NCI-H1105 (cell line): ENCODE measurements at regions not wholly inside any gene's neighbourhood (a gene's known extent, or its start where the extent isn't known, plus 50 kb on each side); places are given as distances from the start of the nearest gene placed in this dataset.
"Not testable (repeated sequence)": the region's sequence is repeated elsewhere in the genome, so short reads cannot be mapped to it uniquely, and the experiment has no call there.

Experiments
- DNase-seq: peaks from one replicate; lab custom pipeline; 2025; lab: John Stamatoyannopoulos, UW

DNA sequence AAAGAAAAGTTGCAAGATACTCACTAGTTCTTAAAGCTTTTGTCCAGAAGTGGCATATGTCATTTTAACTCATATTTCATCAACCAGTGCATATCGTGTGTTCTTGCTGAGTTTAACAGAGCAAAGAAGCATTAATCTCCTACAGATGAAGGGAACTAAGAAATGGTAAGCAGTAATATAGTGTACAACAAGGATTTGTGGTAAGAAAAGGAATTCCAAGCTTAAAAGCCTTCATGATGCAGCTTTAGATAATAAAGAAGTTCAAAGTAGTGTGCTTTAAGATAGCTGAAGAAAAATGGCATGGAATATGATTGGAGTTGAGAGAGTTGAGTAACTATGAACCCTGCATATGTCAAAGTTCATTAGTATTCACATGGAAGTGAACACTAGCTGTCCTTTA is 649.8 kb upstream of the FSHR start:
- no peak for DNase-seq

DNA sequence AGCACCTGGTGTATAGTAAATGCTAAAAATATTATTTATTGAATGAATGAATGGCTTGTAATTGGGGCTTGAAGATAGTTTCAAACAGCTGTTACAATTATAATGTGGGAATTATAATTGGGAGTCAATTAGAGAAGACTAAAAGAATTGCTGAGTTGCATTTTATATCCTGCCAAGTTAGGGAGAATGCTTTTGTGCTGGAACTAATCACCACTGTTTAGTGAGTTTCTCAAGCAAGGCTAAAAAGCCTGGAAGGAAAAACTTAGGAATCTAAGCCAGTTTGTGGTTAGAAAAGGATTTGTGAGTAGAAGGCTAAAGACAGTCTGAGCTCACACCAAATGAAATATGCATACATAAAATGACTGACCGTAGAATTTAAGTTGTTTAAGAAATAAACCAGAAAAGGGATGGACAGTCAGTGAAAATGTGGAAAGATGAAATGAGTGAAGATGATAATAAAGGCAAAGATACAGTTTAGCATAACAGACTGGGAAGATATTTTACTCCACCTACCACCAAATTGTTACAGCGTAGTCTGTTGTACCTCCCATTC is 647.7 kb upstream of the FSHR start:
- DNase-seq, result peak; percentile 60

DNA sequence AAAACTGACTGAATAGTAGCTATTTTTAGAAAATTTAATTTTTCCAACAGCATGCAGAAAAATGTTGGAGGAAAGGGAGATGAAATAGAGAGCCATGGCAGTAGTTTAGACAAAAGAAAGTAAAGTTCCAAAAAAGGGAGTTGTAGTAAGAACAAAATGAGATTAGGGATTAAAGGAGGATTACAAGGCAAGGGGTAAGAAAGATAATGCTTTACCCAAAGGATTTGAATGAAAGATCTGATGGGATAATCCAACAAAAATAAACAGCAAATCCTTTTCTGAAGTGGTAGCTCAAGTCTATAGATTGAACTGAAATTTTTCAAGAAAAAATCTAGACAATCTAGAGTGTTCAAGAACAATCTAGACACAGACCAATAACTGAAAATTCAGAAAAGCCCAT is 644.3 kb upstream of the FSHR start:
- no peak for DNase-seq

DNA sequence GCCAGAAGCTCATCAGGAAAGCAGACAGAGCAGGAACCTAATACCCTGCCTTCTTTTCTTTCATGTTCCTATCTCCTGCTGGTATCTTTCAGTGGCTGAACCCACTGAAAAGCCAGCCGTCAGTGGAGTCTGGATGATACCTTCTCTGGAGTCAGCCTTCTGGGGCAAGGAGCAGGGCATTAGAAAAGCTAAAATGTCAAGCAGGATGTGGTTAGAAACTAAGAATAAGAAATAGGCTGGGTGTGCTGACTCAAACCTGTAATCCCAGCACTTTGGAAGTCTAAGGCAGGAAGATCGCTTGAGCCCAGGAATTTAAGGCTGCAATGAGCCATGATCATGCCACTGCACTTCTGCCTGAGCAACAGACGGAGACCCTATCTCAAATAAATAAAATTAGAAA is 642.0 kb upstream of the FSHR start:
- no peak for DNase-seq

DNA sequence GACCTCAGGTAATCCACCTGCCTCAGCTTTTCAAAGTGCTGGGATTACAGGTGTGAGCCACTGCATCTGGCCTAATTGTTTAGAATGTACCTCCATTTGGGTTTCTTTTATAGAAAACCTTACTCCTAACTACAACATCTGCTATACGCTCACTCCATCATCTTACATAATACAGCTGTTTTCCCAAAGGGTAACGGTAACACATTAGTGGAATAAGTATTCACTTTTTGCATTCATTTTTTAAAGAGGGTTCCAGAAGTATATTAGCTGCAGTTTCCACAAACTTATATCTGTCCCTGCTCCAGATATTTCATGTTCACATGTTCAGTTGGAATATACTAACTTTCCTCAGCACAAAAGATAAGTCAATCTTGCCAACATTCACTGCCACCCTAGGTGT is 640.1 kb upstream of the FSHR start:
- no peak for DNase-seq

DNA sequence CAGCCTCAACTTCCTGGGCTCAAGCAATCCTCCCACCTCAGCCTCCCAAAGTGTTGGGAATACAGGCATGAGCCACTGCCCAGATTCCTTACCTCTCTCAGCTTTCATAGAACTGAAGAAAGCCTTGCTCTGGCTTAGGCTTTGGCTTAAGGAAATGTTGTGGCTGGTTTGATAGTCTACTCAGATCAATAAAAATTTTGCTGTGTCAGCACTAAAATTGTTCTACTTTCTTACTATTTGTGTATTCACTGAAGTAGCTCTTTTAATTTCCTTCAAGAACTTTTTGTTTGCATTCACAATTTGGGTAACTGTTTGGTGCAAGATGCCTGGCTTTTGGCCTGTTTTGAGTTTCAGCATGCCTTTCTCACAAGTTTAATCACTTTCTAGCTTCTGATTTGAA is 634.0 kb upstream of the FSHR start:
- no peak for DNase-seq

DNA sequence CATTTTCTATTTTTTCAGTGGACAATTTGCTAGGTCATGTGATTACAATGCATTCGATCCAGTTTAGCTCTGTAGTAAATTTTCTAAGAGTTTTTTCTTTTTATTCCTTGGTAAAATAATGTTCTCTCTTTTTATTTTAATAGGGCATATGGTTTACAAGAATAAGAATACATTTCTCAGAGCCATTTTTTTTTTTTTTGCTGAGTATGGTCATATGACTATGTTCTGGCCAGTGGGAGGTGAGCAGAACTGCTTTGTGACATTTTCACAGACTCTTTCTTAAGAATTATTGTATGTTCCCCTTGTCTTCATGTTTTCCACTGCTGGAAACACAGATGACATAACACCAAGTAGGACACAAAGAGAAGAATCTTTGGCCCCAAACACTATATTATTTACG is 626.6 kb upstream of the FSHR start:
- no peak for DNase-seq

DNA sequence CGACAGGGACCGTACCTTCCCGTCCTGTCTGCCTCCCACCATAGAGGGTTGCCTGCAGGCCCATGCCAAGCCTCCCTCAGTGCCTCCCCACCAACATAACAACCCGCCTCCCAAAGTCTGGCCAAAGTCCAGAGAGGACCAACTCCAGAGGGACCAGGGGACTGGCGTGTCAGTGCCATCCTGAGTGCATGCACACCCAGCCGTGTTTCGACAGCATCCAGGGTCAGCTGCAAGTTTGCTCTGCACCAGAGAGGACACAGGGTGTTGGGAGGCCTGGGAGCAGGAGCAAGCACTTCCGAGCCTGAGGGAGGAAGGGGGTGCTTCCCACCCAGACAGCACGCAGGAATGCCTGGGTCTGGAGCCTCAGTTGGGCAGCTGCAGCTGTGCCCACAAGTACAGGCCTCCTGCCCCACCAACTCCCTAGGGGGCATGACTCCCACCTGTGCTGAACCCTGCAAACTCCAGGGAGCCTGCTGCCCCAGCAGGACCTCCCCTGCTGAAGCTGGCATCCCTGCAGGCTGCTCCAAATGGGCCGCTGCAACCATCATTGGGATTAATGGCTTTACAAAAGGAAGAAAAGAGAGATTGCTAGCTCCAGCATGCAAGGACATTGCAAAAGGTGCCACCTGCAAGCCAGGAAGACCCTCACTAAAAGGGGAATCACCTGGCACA is 618.1 kb upstream of the FSHR start:
- no peak for DNase-seq

DNA sequence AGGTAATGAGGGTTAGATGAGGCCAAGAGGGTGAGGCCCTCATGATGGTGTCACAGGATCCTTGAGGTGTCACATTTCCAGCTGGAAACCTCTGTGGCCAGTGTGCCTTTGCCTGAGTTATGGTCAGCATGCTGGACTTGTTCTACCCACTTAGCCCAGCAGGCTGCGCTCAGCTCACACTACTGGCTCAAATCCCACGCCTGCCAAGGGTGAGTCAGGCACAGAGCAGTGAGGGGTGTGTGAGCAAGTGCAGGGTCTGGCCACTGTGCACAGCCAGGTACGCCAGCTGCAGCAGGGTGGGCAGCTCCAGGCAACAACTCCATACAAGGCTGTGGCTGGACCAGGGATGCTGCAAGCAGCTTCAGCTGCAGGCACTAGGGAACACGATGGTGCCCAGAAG is 616.6 kb upstream of the FSHR start:
- no peak for DNase-seq

DNA sequence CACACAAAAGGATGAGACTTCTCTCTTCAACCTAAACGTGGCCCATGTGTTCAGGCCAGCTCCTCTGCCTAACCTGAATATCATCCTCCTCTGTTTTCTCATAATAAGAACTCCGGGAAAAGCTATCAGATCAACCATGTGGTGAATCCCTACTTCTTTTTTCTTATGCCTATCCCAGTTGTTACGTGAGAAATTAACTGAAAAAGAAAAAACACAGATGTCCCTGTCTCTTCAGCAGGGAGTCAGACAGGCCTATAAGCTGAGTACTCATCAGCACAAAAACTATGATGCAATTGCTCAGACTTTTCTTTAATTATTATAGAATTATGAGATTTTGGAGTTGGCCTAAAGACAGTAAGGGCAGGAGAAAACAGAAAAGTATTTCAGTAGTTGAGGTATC is 613.0 kb upstream of the FSHR start:
- DNase-seq, result no peak

DNA sequence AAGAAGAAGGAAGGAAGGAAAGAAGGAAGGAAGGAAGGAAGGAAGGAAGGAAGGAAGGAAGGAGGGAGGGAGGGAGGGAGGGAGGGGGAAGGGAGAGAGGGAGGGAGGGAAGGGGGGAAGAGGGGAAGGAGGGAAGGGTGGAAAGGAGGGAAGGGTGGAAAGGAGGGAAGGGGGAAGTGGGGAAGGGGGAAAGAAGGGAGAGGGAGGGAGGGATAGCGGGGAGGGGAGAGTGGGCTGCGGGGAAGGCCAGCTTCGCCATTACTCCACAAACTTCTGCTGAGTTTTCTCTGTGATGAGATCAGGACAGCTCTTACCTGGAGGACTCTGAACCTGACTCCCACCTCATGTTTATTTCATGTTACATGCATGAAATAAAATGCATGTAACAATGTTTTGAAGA is 601.5 kb upstream of the FSHR start:
- DNase-seq, result no peak

DNA sequence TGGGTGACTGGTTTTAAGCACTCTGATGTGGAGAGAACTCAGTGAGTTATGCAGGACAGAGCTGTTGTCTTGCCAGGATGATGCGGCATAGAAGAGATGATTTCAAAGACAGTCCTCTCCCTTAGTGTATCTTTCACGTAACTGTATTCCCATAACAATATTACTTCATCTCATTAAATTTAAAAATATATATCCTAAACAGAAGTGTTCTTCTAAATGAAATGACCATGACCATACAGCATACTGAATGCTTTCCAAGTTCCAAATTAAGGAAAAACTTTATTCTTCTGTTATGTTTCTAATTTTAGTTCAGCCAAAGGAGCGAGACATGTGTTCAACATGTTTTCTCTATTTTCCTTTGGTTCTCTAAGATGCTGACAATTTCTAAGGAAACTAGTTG is 600.1 kb upstream of the FSHR start:
- DNase-seq, result no peak

DNA sequence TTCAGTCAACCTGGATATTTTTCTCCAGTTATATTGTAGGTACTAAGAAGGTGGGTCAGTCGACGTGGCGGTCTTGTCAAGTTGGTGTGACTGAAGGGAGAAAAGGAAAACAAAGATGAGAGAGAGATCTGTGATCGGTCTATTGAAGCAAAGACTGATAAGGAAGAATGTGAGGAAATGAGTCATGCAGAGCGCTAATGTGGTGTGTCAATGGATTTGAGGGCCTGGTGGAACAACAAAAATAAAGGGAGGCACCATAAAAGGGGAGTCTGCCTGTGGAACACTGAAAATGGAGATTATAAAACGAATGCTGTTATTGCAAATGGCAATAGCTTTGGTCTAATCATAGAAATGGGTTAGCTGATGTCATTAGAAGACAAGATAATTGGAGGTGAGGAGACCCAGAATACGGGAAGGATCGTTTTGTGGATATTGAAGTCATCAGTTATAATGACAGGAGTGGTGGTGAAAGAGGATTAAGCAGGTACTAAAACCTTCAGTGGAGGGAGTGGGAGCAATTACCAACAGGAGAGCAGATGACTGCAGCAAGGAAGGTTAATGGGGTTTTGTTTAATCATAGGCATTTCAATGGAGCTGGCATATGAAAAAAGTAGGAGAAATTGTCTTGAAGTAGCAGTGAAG is 599.1 kb upstream of the FSHR start:
- no peak for DNase-seq

DNA sequence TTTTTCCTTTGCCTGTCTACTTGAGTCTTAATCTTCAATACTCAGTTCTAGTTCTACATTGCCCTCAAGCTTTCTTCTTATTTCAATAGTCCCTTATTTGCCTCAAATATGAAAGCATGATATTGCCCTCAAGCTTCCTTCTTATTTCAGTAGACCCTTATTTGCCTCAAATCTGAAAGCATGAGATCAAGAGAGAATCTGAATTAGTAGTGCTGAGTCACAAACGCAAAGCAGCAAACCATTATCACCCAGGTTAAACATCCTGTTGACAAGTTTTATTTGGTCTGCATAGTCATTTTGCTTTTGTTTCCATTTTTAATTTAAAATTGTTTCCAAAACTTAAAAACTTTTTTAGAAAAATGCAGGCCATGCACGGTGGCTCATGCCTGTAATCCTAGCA is 583.3 kb upstream of the FSHR start:
- DNase-seq, result no peak

DNA sequence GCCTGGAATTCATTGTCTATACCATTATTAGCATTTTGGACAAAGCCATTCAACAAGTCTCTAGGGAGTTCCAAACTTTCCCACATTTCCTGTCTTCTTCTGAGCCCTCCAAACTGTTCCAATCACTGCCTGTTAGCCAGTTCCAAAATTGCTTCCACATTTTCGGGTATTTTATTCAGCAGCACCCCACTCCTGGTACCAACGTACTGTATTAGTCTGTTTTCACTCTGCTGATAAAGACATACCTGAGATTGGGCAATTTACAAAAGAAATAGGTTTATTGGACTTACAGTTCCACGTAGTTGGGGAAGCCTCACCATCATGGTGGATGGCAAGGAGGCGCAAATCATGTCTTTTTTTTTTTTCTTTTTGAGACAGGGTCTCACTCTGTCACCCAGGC is 578.6 kb upstream of the FSHR start:
- DNase-seq, result not testable (repeated sequence)

DNA sequence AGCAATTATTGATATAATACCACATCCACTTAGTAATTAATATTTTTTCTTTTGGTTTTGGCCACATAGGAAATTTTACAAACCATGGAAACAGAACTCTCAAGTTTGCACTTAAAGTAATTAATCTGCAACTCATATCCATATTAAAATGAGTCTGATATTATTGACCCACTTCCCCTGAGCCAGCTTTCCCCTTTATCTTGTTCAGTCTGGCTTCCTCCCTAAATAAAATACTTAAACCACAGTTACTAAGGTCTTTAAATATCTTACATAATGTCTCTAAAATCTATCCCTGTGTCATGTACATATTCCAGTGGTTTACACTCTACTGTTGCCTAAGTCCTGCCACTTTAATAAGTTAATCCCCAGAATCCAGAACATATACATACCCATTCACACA is 564.9 kb upstream of the FSHR start:
- DNase-seq, result no peak

DNA sequence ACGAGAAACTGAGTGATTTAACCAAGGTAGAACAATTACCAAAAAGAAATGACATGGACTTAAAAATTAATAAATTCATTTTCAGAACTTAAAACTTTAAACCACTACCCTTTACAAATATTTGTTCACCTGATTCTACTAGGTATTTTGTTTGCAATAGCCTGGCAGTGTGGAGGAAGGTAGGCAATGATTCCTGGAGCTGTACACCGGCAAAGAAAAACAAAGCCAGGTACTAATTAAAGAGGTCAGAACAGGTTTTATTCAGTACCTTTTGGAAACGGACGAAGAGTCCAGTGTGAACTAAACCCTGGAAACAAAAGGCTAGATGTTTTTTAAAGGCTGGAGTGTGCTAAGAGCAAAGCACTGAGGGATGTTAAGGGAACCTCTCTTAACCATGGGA is 561.3 kb upstream of the FSHR start:
- no peak for DNase-seq

DNA sequence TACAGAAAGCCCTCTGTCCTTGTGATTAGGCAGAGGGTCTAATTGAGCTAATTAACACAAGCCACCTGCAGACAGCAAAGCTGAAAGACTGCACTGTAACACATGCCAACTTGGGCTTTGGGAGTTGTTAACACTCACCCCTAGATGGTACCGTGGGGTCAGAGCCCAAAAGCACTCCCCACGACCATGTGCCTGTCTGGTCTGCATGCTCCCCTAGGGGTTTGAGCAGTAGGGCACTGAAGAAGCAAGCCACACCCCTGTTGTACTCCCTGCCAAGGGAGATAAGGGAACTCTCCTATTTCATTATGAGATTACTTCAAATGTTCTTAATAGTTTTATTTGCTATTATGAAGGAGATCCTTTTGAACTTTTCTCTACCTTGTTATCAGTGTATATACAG is 560.1 kb upstream of the FSHR start:
- DNase-seq, result no peak

DNA sequence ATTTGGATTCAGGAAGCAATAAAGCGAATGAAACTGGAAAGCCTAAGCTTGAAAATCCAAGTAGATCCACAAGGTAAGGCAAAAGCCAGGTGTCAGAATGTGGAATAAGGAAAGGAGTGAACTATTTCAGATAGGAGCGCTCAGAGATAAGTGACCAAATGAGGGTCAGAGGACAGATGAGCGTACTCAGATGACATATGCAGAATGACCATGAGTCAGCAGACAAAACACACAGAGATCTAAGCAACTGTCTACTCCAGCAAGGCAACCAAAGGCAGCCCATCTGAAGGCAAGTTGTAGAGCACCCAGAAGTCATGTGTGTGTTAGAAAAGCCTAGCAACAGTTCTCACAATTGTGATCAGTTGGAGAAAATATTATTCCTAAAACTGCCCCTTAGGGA is 548.4 kb upstream of the FSHR start:
- DNase-seq, result no peak

DNA sequence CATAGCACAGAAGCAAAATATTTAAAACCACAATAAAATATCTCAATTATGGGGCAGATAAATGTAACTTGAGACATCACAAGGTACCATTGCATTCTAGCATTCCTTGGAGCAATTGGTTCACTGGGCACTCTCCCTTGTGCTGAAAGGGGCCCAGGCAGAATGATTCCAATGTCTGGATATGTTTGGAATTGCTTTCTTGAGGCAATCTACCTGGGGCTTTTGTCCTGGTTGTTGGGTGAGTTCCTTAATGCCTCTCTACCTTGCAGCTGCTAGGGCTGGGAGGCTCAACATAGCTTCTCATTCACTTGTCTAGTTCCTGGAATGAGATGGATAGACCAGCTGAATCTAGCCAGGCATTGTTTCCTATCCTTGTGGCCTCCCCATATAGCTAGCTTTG is 539.6 kb upstream of the FSHR start:
- DNase-seq, result no peak

DNA sequence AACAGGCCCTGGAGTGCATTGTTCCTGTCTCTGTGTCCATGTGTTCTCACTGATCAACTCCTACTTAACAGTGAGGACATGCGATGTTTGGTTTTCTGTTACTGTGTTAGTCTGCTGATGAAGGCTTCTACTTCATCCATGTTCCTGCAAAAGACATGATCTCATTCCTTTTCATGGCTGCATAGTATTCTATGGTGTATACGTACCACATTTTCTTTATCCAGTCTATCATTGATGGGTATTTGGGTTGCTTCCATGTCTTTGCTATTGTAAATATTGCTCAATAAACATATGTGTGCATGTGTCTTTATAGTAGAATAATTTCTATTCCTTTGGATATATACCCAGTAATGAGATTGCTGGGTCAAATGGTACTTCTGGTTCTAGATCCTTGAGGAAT is 537.7 kb upstream of the FSHR start:
- not testable (repeated sequence) for DNase-seq

DNA sequence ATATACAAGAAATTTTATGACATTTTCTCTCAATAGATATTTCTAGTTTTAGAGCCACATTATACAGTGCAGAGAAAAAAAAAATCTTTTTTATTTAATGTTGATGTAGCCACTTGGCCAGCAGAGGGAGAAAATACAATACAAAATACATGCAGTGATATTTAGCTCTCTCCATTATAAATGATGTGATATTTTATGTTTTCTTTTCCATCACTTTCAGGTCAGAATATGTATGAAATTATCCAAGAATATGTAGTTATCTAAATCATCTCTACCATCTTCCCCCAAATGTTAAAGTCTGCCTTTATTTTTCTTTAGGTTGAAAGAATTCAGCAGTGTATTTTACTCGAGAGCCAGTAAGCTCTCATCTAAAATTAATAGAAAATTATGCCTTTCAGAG is 533.6 kb upstream of the FSHR start:
- peak; percentile 3 for DNase-seq

DNA sequence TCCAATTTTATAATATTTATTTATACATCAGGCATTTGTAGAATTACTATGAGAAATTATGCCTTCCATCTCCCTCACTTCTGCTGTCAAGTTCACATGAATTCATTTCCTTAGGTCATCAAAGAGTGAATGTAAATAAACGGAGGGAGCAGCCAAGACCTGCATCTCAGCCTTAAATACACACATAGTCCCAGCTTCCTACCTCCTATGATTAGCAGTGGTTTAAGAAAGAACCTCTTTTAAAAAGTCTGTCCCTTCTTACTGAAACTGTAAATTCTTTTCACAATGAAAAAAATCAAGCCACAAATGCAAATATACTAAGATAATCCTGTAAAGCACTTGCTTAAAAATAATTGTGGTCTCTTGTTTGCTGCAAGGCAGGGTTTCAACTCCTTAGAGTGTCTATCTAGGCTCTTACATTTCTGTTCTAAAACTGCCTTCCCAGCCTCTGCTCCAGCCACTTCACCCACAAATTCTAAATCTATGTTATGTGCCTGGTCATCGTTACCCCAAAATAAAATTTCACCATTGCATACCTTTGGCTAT is 532.7 kb upstream of the FSHR start:
- DNase-seq, result no peak

DNA sequence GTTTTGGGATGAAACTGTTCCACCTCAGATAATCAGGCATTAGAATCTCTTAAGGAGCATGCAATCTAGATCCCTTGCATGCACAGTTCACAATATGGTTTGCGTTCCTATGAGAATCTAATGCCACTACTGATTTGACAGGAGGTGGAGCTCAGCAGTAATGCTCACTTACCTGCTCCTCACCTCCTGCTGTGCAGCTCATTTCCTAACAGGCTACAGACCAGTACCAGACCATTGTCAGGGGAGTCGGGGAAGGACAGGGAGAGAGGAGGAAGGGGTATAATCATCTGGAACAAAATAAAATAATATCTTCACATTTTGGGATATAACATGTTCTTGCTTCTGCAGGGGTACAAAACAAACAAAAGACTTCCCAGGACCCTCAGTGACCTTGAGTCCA is 532.0 kb upstream of the FSHR start:
- no peak for DNase-seq
